ENCODE measurements at regions not wholly inside any gene's neighbourhood (a gene's known extent, or its start where the extent isn't known, plus 50 kb on each side); places are given as distances from the start of the nearest gene placed in this dataset.

- H3K4me3 ChIP-seq (replicated peaks; ENCODE audit: low read depth, low read length): no peak overlapping the region
- DNase-seq (ENCODE audit: low read depth): no peak
- TF ChIP-seq, protein P1, sequence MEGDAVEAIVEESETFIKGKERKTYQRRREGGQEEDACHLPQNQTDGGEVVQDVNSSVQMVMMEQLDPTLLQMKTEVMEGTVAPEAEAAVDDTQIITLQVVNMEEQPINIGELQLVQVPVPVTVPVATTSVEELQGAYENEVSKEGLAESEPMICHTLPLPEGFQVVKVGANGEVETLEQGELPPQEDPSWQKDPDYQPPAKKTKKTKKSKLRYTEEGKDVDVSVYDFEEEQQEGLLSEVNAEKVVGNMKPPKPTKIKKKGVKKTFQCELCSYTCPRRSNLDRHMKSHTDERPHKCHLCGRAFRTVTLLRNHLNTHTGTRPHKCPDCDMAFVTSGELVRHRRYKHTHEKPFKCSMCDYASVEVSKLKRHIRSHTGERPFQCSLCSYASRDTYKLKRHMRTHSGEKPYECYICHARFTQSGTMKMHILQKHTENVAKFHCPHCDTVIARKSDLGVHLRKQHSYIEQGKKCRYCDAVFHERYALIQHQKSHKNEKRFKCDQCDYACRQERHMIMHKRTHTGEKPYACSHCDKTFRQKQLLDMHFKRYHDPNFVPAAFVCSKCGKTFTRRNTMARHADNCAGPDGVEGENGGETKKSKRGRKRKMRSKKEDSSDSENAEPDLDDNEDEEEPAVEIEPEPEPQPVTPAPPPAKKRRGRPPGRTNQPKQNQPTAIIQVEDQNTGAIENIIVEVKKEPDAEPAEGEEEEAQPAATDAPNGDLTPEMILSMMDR (IDR thresholded peaks at IDR 0.05; ENCODE audit: low read length, missing control alignments): no peak
These were observed 284.8 kb upstream of the FBXO33 start for GRCh38 chr14:39716987-39717570.

- TF ChIP-seq, protein P1 (IDR thresholded peaks at IDR 0.05; ENCODE audit: low read length, missing control alignments): no peak
- no peak overlapping the region for H3K4me3 ChIP-seq (replicated peaks; ENCODE audit: low read depth, low read length)
- no peak for DNase-seq (ENCODE audit: low read depth)
These were observed 280.2 kb upstream of the FBXO33 start for GRCh38 chr14:39712293-39712999.

DNA sequence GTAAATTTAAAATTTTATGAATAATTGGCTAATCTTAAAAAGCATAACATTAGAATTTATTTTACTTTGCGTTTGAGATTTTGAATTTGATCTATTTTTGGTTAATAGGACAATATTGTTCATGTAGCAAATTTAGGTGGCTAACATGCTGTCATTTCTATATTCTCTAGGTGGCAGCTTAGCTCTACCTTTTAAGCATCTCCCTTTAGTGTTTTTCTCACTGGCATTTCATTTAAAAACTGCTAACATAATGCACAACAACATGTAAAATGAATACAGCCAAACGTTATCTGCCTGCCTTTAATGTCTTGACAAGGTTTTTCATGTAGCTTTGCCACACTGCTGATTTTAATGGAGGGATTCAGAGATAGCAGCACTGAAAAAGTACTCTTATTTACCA is 272.4 kb upstream of the FBXO33 start:
- H3K4me3 ChIP-seq (replicated peaks; ENCODE audit: low read depth, low read length): no peak overlapping the region
- TF ChIP-seq, protein P1 (IDR thresholded peaks at IDR 0.05; ENCODE audit: low read length, missing control alignments): no peak
- no peak for DNase-seq (ENCODE audit: low read depth)

DNA sequence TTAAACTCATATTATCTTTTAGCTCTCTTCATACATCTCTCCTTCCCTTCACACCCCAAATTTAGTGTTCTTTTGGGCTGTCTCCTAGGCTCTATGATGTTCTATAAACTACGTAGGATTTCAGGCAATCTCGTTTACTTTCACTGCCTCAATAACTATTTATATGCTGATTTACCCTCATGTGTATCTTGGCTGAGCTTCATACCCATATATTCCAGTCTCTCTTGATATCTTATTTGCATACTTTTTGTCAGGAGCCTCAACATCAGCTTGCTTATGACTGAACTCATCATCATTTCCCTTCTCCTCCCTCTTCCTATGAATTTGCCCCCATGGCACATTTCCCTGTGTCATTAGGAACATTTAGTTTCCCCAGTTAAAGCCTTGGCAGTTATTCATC is 262.1 kb upstream of the FBXO33 start:
- H3K4me3 ChIP-seq (replicated peaks; ENCODE audit: low read depth, low read length): no peak overlapping the region
- no peak for DNase-seq (ENCODE audit: low read depth)
- TF ChIP-seq, protein P1 (IDR thresholded peaks at IDR 0.05; ENCODE audit: low read length, missing control alignments): no peak

- TF ChIP-seq, protein P1 (IDR thresholded peaks at IDR 0.05; ENCODE audit: low read length, missing control alignments): no peak
- no peak overlapping the region for H3K4me3 ChIP-seq (replicated peaks; ENCODE audit: low read depth, low read length)
- DNase-seq (ENCODE audit: low read depth): no peak
These were observed 251.5 kb upstream of the FBXO33 start for GRCh38 chr14:39683691-39684260.

GRCh38 chr14:39682582-39682981 is 250.3 kb upstream of the FBXO33 start:
- TF ChIP-seq, protein P1 (IDR thresholded peaks at IDR 0.05; ENCODE audit: low read length, missing control alignments): no peak
- no peak for DNase-seq (ENCODE audit: low read depth)
- no peak overlapping the region for H3K4me3 ChIP-seq (replicated peaks; ENCODE audit: low read depth, low read length)
